Heart left ventricle (tissue), 13 donors: ENCODE measurements at regions not wholly inside any gene's neighbourhood (a gene's known extent, or its start where the extent isn't known, plus 50 kb on each side); places are given as distances from the start of the nearest gene placed in this dataset.

ENCODE experiments used
- CTCF ChIP-seq, 12 donors: fragments of 200-600 bp; sonication (generic) in 4 of 12; IDR thresholded peaks; one replicate each; pipeline versions ENCODE4 v1.5.0 to v1.8.0; 2018 to 2022; ENCODE audit warnings: antibody characterized with exemption in 12 of 12, mild to moderate bottlenecking in 5 of 12
- POLR2A ChIP-seq, 2 donors: fragments of 450-650 bp; IDR thresholded peaks; one replicate each; pipeline ENCODE4 v1.6.1; 2017; ENCODE audit warnings: antibody characterized with exemption in 2 of 2, mild to moderate bottlenecking in 2 of 2, moderate library complexity in 2 of 2
- donor health status: ischemic (EF 13 %, LVEDD 7.1; RV severe dilation, severe dysfunction).
- donor health status: DM: no; HTN: yes; CAD: no.
- donor health status: DM: no; HTN: no; CAD: no.
- donor health status: ischemic (EF 25% LVEDD 6.9; RV normal size, moderate dysfunction).
- donor health status: ischemic (EF 25% LVEDD 5.7; RV mildly dilated, moderate dysfunction).
- donor health status: ischemic (EF 35%, LVEDD 5.7; RV mildly dilated, moderate dysfunction).
- donor health status: nonischemic (EF 11% LVEDD 7.7; RV severe dilation, severe dysfunction).
- donor health status: DM: yes; HTN: yes; CAD: no.
- donor health status: PGD.
- donor health status: ischemic (EF 29% LVEDD 5.4; RV normal size, mild dysfunction).
- donor health status: nonischemic (EF 23%, LVEDD 6.1; RV moderate dilation, normal function).

GRCh38 chr3:124113485-124113884 is 121.6 kb upstream of the ROPN1 start:
- TF ChIP-seq CTCF (IDR thresholded peaks at IDR 0.05), result no peak
- TF ChIP-seq POLR2A (IDR thresholded peaks at IDR 0.05), result no peak
